HCT116 (cell line): ENCODE measurements at regions not wholly inside any gene's neighbourhood (a gene's known extent, or its start where the extent isn't known, plus 50 kb on each side); places are given as distances from the start of the nearest gene placed in this dataset.

Source experiments
- ATAC-seq: fragments of 200-7000 bp; cut with Tn5 transposase; 2 replicates; pipeline ENCODE4 v1.9.1; 2020; ENCODE audit warnings: mild to moderate bottlenecking, moderate library complexity
- BruUV-seq: library from RNA; stranded (reverse); fragments of 400-500 nt; replicated peaks from 2 replicates; lab custom pipeline; 2021; lab: Mats Ljungman, UMichigan
- CTCF ChIA-PET: fragments of 300-600 bp; sonication (Branson Sonifier 250); formaldehyde crosslinking; loops from one replicate; lab custom pipeline; 2021; ENCODE audit warnings: antibody characterized with exemption; lab: Charles Lee
- POLR2A ChIA-PET: fragments of 300-600, 350-600 bp; sonication (Branson Sonifier 250); formaldehyde crosslinking; loops from one replicate; lab custom pipeline; 2021; ENCODE audit warnings: antibody characterized with exemption; lab: Charles Lee
- RAD21 ChIA-PET, 2 experiments: fragments of 300-600 bp; sonication (Branson Sonifier 250); formaldehyde crosslinking; loops; one replicate each; lab custom pipeline; 2023; ENCODE audit warnings: low total read pairs in 2 of 2; ENCODE audit not compliant: uncharacterized antibody in 2 of 2, unreplicated experiment in 2 of 2, low non-redundant PET in 1 of 2; lab: Charles Lee
- DNase-seq: peaks from one replicate; pipeline ENCODE4 v3.0.0-alpha.2; 2010; ENCODE audit warnings: low read depth, low spot score
- H2AFZ ChIP-seq: fragments of 200-600 bp; shearing (Covaris generic), sonication (generic); 2 replicates; pipeline ENCODE4 v1.6.1; 2017; ENCODE audit warnings: low read depth, mixed run types, mixed read lengths, antibody characterized with exemption, low read length; ENCODE audit not compliant: poor library complexity, severe bottlenecking
- H3K27ac ChIP-seq: 2 replicates; pipeline ENCODE4 v1.5.1; 2012; ENCODE audit warnings: low read depth, low read length
- H3K27me3 ChIP-seq: fragments of 200-600 bp; sonication (generic); 2 replicates; pipeline ENCODE4 v1.6.1; 2016; ENCODE audit warnings: mixed run types, low read length, mixed read lengths; ENCODE audit not compliant: insufficient read depth
- H3K36me3 ChIP-seq, 2 experiments: fragments of 200-500 bp in 1 of 2; fragments of 200-600 bp in 1 of 2; sonication (Bioruptor generic) in 1 of 2; sonication (generic) in 1 of 2; 2 replicates each; pipeline versions ENCODE4 v1.5.1 to v1.6.1; 2014 to 2016; ENCODE audit warnings: low read length in 2 of 2, inconsistent platforms in 1 of 2, mixed read lengths in 1 of 2, mixed run types in 1 of 2; ENCODE audit not compliant: insufficient read depth in 2 of 2, control insufficient read depth in 1 of 2
- H3K4me1 ChIP-seq, 2 experiments: fragments of 200-600 bp in 1 of 2; sonication (generic) in 1 of 2; 2 replicates each; pipeline versions ENCODE4 v1.5.1 to v1.6.1; 2012 to 2017; ENCODE audit warnings: low read length in 2 of 2, inconsistent platforms in 1 of 2, mild to moderate bottlenecking in 1 of 2, mixed read lengths in 1 of 2, mixed run types in 1 of 2, moderate library complexity in 1 of 2; ENCODE audit not compliant: insufficient read depth in 2 of 2, control insufficient read depth in 1 of 2
- H3K4me2 ChIP-seq: fragments of 200-600 bp; sonication (generic); 2 replicates; pipeline ENCODE4 v1.6.1; 2017; ENCODE audit warnings: mixed run types, low read length, mixed read lengths
- H3K4me3 ChIP-seq, 2 experiments: fragments of 200-600 bp in 1 of 2; sonication (generic) in 1 of 2; replicated peaks in 1 of 2; 2 replicates each; pipeline ENCODE4 v1.5.1; 2011 to 2016; ENCODE audit warnings: low read length in 2 of 2, control low read depth in 1 of 2, low read depth in 1 of 2, mild to moderate bottlenecking in 1 of 2, mixed read lengths in 1 of 2, mixed run types in 1 of 2
- H3K79me2 ChIP-seq: fragments of 200-600 bp; sonication (generic); 2 replicates; pipeline ENCODE4 v1.6.1; 2017; ENCODE audit warnings: mild to moderate bottlenecking, mixed run types, low read length, moderate library complexity, mixed read lengths; ENCODE audit not compliant: insufficient read depth
- H3K9ac ChIP-seq: fragments of 200-600 bp; sonication (generic); 2 replicates; pipeline ENCODE4 v1.6.1; 2016; ENCODE audit warnings: low read length, mixed read lengths
- H3K9me2 ChIP-seq: fragments of 200-600 bp; sonication (generic), shearing (Covaris generic); 2 replicates; pipeline ENCODE4 v1.6.1; 2017; ENCODE audit warnings: mixed run types, mild to moderate bottlenecking, moderate library complexity; ENCODE audit not compliant: insufficient read depth
- H3K9me3 ChIP-seq, 2 experiments: fragments of 200-500 bp in 1 of 2; fragments of 200-600 bp in 1 of 2; sonication (Bioruptor generic) in 1 of 2; sonication (generic) in 1 of 2; 2 replicates each; pipeline ENCODE4 v1.6.1; 2014 to 2017; ENCODE audit warnings: low read length in 2 of 2, mixed read lengths in 2 of 2, inconsistent platforms in 1 of 2, low read depth in 1 of 2, mild to moderate bottlenecking in 1 of 2, mixed run types in 1 of 2, moderate library complexity in 1 of 2; ENCODE audit not compliant: control insufficient read depth in 1 of 2, insufficient read depth in 1 of 2
- H4K20me1 ChIP-seq: fragments of 200-600 bp; sonication (generic), shearing (Covaris generic); 2 replicates; pipeline ENCODE4 v1.6.1; 2017; ENCODE audit warnings: mixed run types, mild to moderate bottlenecking, moderate library complexity; ENCODE audit not compliant: insufficient read depth
- ATF3 ChIP-seq: IDR thresholded peaks from 2 replicates; pipeline ENCODE4 v1.6.1; 2012
- CBX3 ChIP-seq: IDR thresholded peaks from 2 replicates; pipeline ENCODE4 v1.6.1; 2012; ENCODE audit warnings: low read depth
- CTCF ChIP-seq, 3 experiments: fragments of 200-600 bp in 1 of 3; sonication (generic) in 1 of 3; IDR thresholded peaks in 2 of 3; conservative IDR thresholded peaks in 1 of 3; 2 replicates each; pipeline ENCODE4 v1.5.1; 2012 to 2017; ENCODE audit warnings: low read depth in 2 of 3, low read length in 2 of 3, antibody characterized with exemption in 1 of 3, borderline replicate concordance in 1 of 3, control low read depth in 1 of 3, mild to moderate bottlenecking in 1 of 3, mixed read lengths in 1 of 3, mixed run types in 1 of 3, moderate library complexity in 1 of 3; ENCODE audit not compliant: insufficient read depth in 1 of 3
- EGR1 ChIP-seq: IDR thresholded peaks from 2 replicates; pipeline ENCODE4 v1.6.1; 2012; ENCODE audit warnings: low read depth
- ELF1 ChIP-seq: IDR thresholded peaks from 2 replicates; pipeline ENCODE4 v1.6.1; 2012; ENCODE audit warnings: low read depth, borderline replicate concordance
- EZH2 ChIP-seq: fragments of 200-600 bp; sonication (generic); IDR thresholded peaks from 2 replicates; pipeline ENCODE4 v1.6.1; 2017; ENCODE audit warnings: antibody characterized with exemption, mixed run types
- EZH2phosphoT487 ChIP-seq: fragments of 200-600 bp; IDR thresholded peaks from 2 replicates; pipeline ENCODE4 v1.6.1; 2018; ENCODE audit warnings: antibody characterized with exemption, borderline replicate concordance
- FOSL1 ChIP-seq: IDR thresholded peaks from 2 replicates; pipeline ENCODE4 v1.6.1; 2012; ENCODE audit warnings: low read depth
- JUND ChIP-seq: IDR thresholded peaks from 2 replicates; pipeline ENCODE4 v1.6.1; 2012
- MAX ChIP-seq: IDR thresholded peaks from 2 replicates; pipeline ENCODE4 v1.6.1; 2012
- POLR2AphosphoS5 ChIP-seq: IDR thresholded peaks from 2 replicates; pipeline ENCODE4 v1.6.1; 2011; ENCODE audit warnings: mild to moderate bottlenecking, low read depth, low read length, moderate library complexity
- RAD21 ChIP-seq: IDR thresholded peaks from 2 replicates; pipeline ENCODE4 v1.6.1; 2012; ENCODE audit warnings: low read depth, mild to moderate bottlenecking
- REST ChIP-seq: IDR thresholded peaks from 2 replicates; pipeline ENCODE4 v1.6.1; 2012; ENCODE audit warnings: low read depth
- SIN3A ChIP-seq: IDR thresholded peaks from 2 replicates; pipeline ENCODE4 v1.6.1; 2012; ENCODE audit warnings: low read depth
- SP1 ChIP-seq: IDR thresholded peaks from 2 replicates; pipeline ENCODE4 v1.6.1; 2012; ENCODE audit warnings: low read depth
- SRF ChIP-seq: IDR thresholded peaks from 2 replicates; pipeline ENCODE4 v1.6.1; 2012; ENCODE audit warnings: low read depth
- TCF7L2 ChIP-seq: IDR thresholded peaks from 2 replicates; pipeline ENCODE4 v1.7.0; 2011; ENCODE audit warnings: borderline replicate concordance, inconsistent platforms; ENCODE audit not compliant: insufficient read depth, insufficient read length; ENCODE audit errors: extremely low read depth
- YY1 ChIP-seq: IDR thresholded peaks from 2 replicates; pipeline ENCODE4 v1.6.1; 2011; ENCODE audit warnings: low read length, low read depth, moderate library complexity, mild to moderate bottlenecking; ENCODE audit not compliant: insufficient replicate concordance; ENCODE audit errors: extremely low read depth
- ZNF274 ChIP-seq: fragments of 200-500 bp; sonication (Bioruptor generic); IDR thresholded peaks from 2 replicates; pipeline ENCODE4 v1.6.1; 2014; ENCODE audit warnings: mild to moderate bottlenecking, low read depth, low read length, inconsistent platforms
- intact Hi-C: fragments of 100-400 bp; cut with micrococcal nuclease; formaldehyde crosslinking; loops from 2 replicates; pipeline ENCODE4 v1.10.0; 2022

GRCh38 chr4:14348506-14348905, 653.8 kb upstream of the CPEB2 start:
- POLR2A ChIA-PET = no interaction called here
- no peaks in the 10 kb centered on the region for H3K9me2 ChIP-seq
- no peaks in the 10 kb centered on the region for H3K79me2 ChIP-seq
- no peak for ATAC-seq
- RAD21 ChIA-PET = no interaction called here
- BruUV-seq = no TSS peak
- CTCF ChIA-PET = no interaction called here
- H2AFZ ChIP-seq = no peak overlapping the region
- H3K9ac ChIP-seq = no peak overlapping the region
- H3K4me2 ChIP-seq = no peak overlapping the region
- TF ChIP-seq POLR2AphosphoS5 = no peak
- TF ChIP-seq SP1 = no peak
- no peak for TF ChIP-seq RAD21
- no peak for TF ChIP-seq ZNF274
- no peak for TF ChIP-seq EGR1
- TF ChIP-seq CTCF (IDR thresholded peaks at IDR 0.05 in 2 of 3, conservative IDR thresholded peaks at IDR 0.05 in 1 of 3; ENCODE audit: borderline replicate concordance in 1 of 3, insufficient read depth in 1 of 3, low read depth in 2 of 3, low read length in 2 of 3) = no peak
- no peak for TF ChIP-seq REST
- TF ChIP-seq YY1 = no peak
- TF ChIP-seq ELF1 = no peak
- no peak for TF ChIP-seq TCF7L2
- TF ChIP-seq EZH2 = no peak
- TF ChIP-seq CBX3 = no peak
- no peak for TF ChIP-seq SRF
- TF ChIP-seq SIN3A = no peak
- no peak for TF ChIP-seq JUND
- TF ChIP-seq ATF3 = no peak
- no peak for TF ChIP-seq EZH2phosphoT487
- TF ChIP-seq FOSL1 = no peak
- TF ChIP-seq MAX = no peak
- H4K20me1 ChIP-seq = no peaks in the 10 kb centered on the region
- H3K27ac ChIP-seq = no peak overlapping the region
- no peaks in the 10 kb centered on the region for H3K4me1 ChIP-seq
- H3K9me3 ChIP-seq = peaks cover 0 to 17% of the 10 kb centered on the region in 2 experiments; a peak in 2 of 4 replicates
- H3K27me3 ChIP-seq = no peaks in the 10 kb centered on the region
- H3K36me3 ChIP-seq = no peaks in the 10 kb centered on the region
- intact Hi-C loops = no loop called here
- no peak for DNase-seq
- no peak overlapping the region for H3K4me3 ChIP-seq
